ENCODE measurements at regions not wholly inside any gene's neighbourhood (a gene's known extent, or its start where the extent isn't known, plus 50 kb on each side); places are given as distances from the start of the nearest gene placed in this dataset.

GRCh38 chr1:216866714-216867113, 143.5 kb upstream of the ESRRG start:
- TF ChIP-seq CTCF (conservative IDR thresholded peaks at IDR 0.05; ENCODE audit: low read length) (no peak), EZH2phosphoT487 (IDR thresholded peaks at IDR 0.05; ENCODE audit: borderline replicate concordance, low read depth, low read length) (no peak)

Data from OCI-LY7 (cell line).